Keratinocyte (primary cell): ENCODE measurements at regions not wholly inside any gene's neighbourhood (a gene's known extent, or its start where the extent isn't known, plus 50 kb on each side); places are given as distances from the start of the nearest gene placed in this dataset.

Experiments used
- EZH2 ChIP-seq: IDR thresholded peaks from one replicate; pipeline ENCODE4 v1.6.1; 2012; ENCODE audit warnings: inconsistent platforms, mild to moderate bottlenecking, low read length, moderate library complexity
- TF ChIP-seq, protein P1 (sequence below), 3 experiments: IDR thresholded peaks in 1 of 3; conservative IDR thresholded peaks in 1 of 3; optimal IDR thresholded peaks in 1 of 3; 2 replicates in 2 of 3; 3 replicates in 1 of 3; pipeline versions ENCODE3 to v1.5.1; 2011; ENCODE audit warnings: low read length in 3 of 3, mild to moderate bottlenecking in 3 of 3, moderate library complexity in 2 of 3, control low read depth in 1 of 3, inconsistent platforms in 1 of 3; ENCODE audit not compliant: insufficient read depth in 2 of 3; ENCODE audit errors: extremely low read depth in 1 of 3

DNA sequence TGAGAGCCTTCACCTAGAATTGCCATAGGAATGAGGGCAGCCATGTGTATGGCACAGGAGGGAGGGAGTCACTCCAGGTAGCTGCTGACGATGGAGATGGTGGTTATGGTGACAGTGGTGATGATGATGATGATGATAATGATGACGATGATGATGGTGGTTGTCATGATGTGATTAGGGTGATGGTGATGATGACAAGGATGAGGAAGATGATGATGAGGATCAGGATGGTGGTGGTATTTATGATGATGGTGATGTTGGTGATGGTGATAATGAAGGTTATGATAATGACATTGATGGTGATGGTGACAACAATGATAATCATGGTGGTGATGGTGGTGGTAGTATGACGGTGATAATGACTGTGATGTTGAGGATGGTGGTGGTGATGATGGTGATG lies 1130.5 kb downstream of the BRD1 start:
- TF ChIP-seq, protein P1, sequence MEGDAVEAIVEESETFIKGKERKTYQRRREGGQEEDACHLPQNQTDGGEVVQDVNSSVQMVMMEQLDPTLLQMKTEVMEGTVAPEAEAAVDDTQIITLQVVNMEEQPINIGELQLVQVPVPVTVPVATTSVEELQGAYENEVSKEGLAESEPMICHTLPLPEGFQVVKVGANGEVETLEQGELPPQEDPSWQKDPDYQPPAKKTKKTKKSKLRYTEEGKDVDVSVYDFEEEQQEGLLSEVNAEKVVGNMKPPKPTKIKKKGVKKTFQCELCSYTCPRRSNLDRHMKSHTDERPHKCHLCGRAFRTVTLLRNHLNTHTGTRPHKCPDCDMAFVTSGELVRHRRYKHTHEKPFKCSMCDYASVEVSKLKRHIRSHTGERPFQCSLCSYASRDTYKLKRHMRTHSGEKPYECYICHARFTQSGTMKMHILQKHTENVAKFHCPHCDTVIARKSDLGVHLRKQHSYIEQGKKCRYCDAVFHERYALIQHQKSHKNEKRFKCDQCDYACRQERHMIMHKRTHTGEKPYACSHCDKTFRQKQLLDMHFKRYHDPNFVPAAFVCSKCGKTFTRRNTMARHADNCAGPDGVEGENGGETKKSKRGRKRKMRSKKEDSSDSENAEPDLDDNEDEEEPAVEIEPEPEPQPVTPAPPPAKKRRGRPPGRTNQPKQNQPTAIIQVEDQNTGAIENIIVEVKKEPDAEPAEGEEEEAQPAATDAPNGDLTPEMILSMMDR (optimal IDR thresholded peaks at IDR 0.05 in 1 of 3, IDR thresholded peaks at IDR 0.05 in 1 of 3, conservative IDR thresholded peaks at IDR 0.05 in 1 of 3; ENCODE audit: extremely low read depth in 1 of 3, insufficient read depth in 2 of 3, low read length in 3 of 3), result no peak
- TF ChIP-seq EZH2, result no peak
